ENCODE measurements at regions not wholly inside any gene's neighbourhood (a gene's known extent, or its start where the extent isn't known, plus 50 kb on each side); places are given as distances from the start of the nearest gene placed in this dataset.

- Histone ChIP-seq H3K4me2 (ENCODE audit: low read length) (no peak overlapping the region), H3K4me1 (ENCODE audit: control insufficient read depth, low read length) (no peaks in the 10 kb centered on the region), H3K9me2 (replicated peaks; ENCODE audit: control insufficient read depth, low read length) (no peaks in the 10 kb centered on the region), H3K4me3 (ENCODE audit: low read length) (no peak overlapping the region), H3K27ac (ENCODE audit: low read depth, low read length) (no peak overlapping the region), H3F3A (ENCODE audit: control insufficient read depth, insufficient read depth) (no peaks in the 10 kb centered on the region), H3K36me3 (ENCODE audit: control insufficient read depth, low read length) (no peaks in the 10 kb centered on the region), H3K27me3 (ENCODE audit: control insufficient read depth, low read length) (no peaks in the 10 kb centered on the region), H4K20me1 (ENCODE audit: control insufficient read depth, insufficient read depth, low read depth, low read length) (no peaks in the 10 kb centered on the region), H3K9me3 (ENCODE audit: control insufficient read depth, insufficient read depth, low read length) (no peaks in the 10 kb centered on the region), H3K79me2 (ENCODE audit: control insufficient read depth, low read length) (no peaks in the 10 kb centered on the region)
- TF ChIP-seq EZH2phosphoT487 (IDR thresholded peaks at IDR 0.05; ENCODE audit: borderline replicate concordance, low read length) (no peak), CTCF (IDR thresholded peaks at IDR 0.05; ENCODE audit: low read depth, low read length, poor library complexity, severe bottlenecking) (no peak)
These were observed 1454.1 kb downstream of the GATA3 start for GRCh38 chr10:9508606-9509005.

DNA sequence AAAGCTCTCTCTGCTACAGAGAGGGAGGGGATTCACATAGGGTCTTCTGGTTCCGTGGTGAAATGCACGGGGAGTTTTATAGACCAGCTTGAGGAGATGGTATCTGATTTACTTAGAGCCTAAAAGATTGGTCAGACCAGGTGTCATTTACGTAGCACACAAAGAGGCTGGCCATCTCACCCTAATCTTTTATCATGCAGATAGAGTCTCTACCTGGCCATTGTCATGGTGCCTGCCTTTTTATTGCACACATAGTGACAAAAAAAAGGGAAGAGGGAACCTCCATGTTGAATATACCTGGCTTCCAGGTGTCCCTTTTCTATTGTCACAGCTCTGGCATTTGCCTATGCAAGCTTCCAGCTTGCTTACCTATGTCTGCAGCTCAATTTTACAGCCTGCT lies 1456.1 kb downstream of the GATA3 start:
- Histone ChIP-seq H3K79me2 (ENCODE audit: control insufficient read depth, low read length) (no peaks in the 10 kb centered on the region), H3F3A (ENCODE audit: control insufficient read depth, insufficient read depth) (no peaks in the 10 kb centered on the region), H3K4me1 (ENCODE audit: control insufficient read depth, low read length) (no peaks in the 10 kb centered on the region), H3K4me3 (ENCODE audit: low read length) (no peak overlapping the region), H3K27me3 (ENCODE audit: control insufficient read depth, low read length) (no peaks in the 10 kb centered on the region), H3K27ac (ENCODE audit: low read depth, low read length) (no peak overlapping the region), H3K9me3 (ENCODE audit: control insufficient read depth, insufficient read depth, low read length) (no peaks in the 10 kb centered on the region), H4K20me1 (ENCODE audit: control insufficient read depth, insufficient read depth, low read depth, low read length) (no peaks in the 10 kb centered on the region), H3K9me2 (replicated peaks; ENCODE audit: control insufficient read depth, low read length) (no peaks in the 10 kb centered on the region), H3K4me2 (ENCODE audit: low read length) (no peak overlapping the region), H3K36me3 (ENCODE audit: control insufficient read depth, low read length) (no peaks in the 10 kb centered on the region)
- no peak for TF ChIP-seq CTCF (IDR thresholded peaks at IDR 0.05; ENCODE audit: low read depth, low read length, poor library complexity, severe bottlenecking)
- TF ChIP-seq EZH2phosphoT487 (IDR thresholded peaks at IDR 0.05; ENCODE audit: borderline replicate concordance, low read length), result no peak

GRCh38 chr10:9515922-9516321 lies 1461.4 kb downstream of the GATA3 start:
- H3K4me1 ChIP-seq (ENCODE audit: control insufficient read depth, low read length), result no peaks in the 10 kb centered on the region
- no peak for TF ChIP-seq CTCF (IDR thresholded peaks at IDR 0.05; ENCODE audit: low read depth, low read length, poor library complexity, severe bottlenecking)
- no peak for TF ChIP-seq EZH2phosphoT487 (IDR thresholded peaks at IDR 0.05; ENCODE audit: borderline replicate concordance, low read length)
- H3K27me3 ChIP-seq (ENCODE audit: control insufficient read depth, low read length), result no peaks in the 10 kb centered on the region
- H3K9me3 ChIP-seq (ENCODE audit: control insufficient read depth, insufficient read depth, low read length), result no peaks in the 10 kb centered on the region; the same call in 1 of the 2 replicates
- no peaks in the 10 kb centered on the region for H3K9me2 ChIP-seq (replicated peaks; ENCODE audit: control insufficient read depth, low read length)
- H3K79me2 ChIP-seq (ENCODE audit: control insufficient read depth, low read length), result no peaks in the 10 kb centered on the region
- no peaks in the 10 kb centered on the region for H4K20me1 ChIP-seq (ENCODE audit: control insufficient read depth, insufficient read depth, low read depth, low read length)
- no peak overlapping the region for H3K4me2 ChIP-seq (ENCODE audit: low read length)
- H3K4me3 ChIP-seq (ENCODE audit: low read length), result no peak overlapping the region
- H3K36me3 ChIP-seq (ENCODE audit: control insufficient read depth, low read length), result no peaks in the 10 kb centered on the region
- H3K27ac ChIP-seq (ENCODE audit: low read depth, low read length), result no peak overlapping the region
- no peaks in the 10 kb centered on the region for H3F3A ChIP-seq (ENCODE audit: control insufficient read depth, insufficient read depth)

- Histone ChIP-seq H3K36me3 (ENCODE audit: control insufficient read depth, low read length) (no peaks in the 10 kb centered on the region), H3K4me1 (ENCODE audit: control insufficient read depth, low read length) (no peaks in the 10 kb centered on the region), H3K27ac (ENCODE audit: low read depth, low read length) (no peak overlapping the region), H3K4me2 (ENCODE audit: low read length) (no peak overlapping the region), H3K4me3 (ENCODE audit: low read length) (no peak overlapping the region), H3K79me2 (ENCODE audit: control insufficient read depth, low read length) (no peaks in the 10 kb centered on the region), H3K27me3 (ENCODE audit: control insufficient read depth, low read length) (no peaks in the 10 kb centered on the region), H3K9me2 (replicated peaks; ENCODE audit: control insufficient read depth, low read length) (no peaks in the 10 kb centered on the region), H3K9me3 (ENCODE audit: control insufficient read depth, insufficient read depth, low read length) (no peaks in the 10 kb centered on the region), H4K20me1 (ENCODE audit: control insufficient read depth, insufficient read depth, low read depth, low read length) (no peaks in the 10 kb centered on the region), H3F3A (ENCODE audit: control insufficient read depth, insufficient read depth) (no peaks in the 10 kb centered on the region)
- no peak for TF ChIP-seq EZH2phosphoT487 (IDR thresholded peaks at IDR 0.05; ENCODE audit: borderline replicate concordance, low read length)
- TF ChIP-seq CTCF (IDR thresholded peaks at IDR 0.05; ENCODE audit: low read depth, low read length, poor library complexity, severe bottlenecking), result no peak
These were observed 1481.3 kb downstream of the GATA3 start for GRCh38 chr10:9535744-9536143.

All from DOHH2 (cell line).